SK-N-SH (cell line): ENCODE measurements at regions not wholly inside any gene's neighbourhood (a gene's known extent, or its start where the extent isn't known, plus 50 kb on each side); places are given as distances from the start of the nearest gene placed in this dataset.

Experiments
- CTCF ChIA-PET: fragments of 300-600, 350-600 bp; formaldehyde crosslinking; extraction: SDS; loops from one replicate; lab custom pipeline; 2021; lab: Yijun Ruan, JAX
- POLR2A ChIA-PET: fragments of 350-600 bp; sonication (Branson Sonifier 250); formaldehyde crosslinking; extraction: SDS; loops from one replicate; lab custom pipeline; 2020; ENCODE audit warnings: antibody characterized with exemption, inconsistent platforms; lab: Yijun Ruan, JAX
- DNase-seq: peaks from one replicate; pipeline ENCODE4 v3.0.0; 2012
- H2AFZ ChIP-seq: fragments of 200-600 bp; sonication (generic); 2 replicates; pipeline ENCODE4 v1.8.1; 2016; ENCODE audit warnings: antibody characterized with exemption, mild to moderate bottlenecking, low read depth
- H3F3A ChIP-seq: fragments of 200-600 bp; sonication (generic); replicated peaks from 2 replicates; pipeline ENCODE3; 2016; ENCODE audit warnings: antibody characterized with exemption, mild to moderate bottlenecking; ENCODE audit not compliant: insufficient read depth
- H3K27ac ChIP-seq, 2 experiments: fragments of 200-500 bp in 1 of 2; fragments of 200-600 bp in 1 of 2; sonication (Bioruptor generic) in 1 of 2; sonication (generic), shearing (Covaris generic) in 1 of 2; 2 replicates each; pipeline versions ENCODE4 v1.5.1 to v1.6.1; 2014 to 2016; ENCODE audit warnings: low read depth in 2 of 2, inconsistent platforms in 1 of 2, low read length in 1 of 2, mild to moderate bottlenecking in 1 of 2, mixed read lengths in 1 of 2
- H3K27me3 ChIP-seq: fragments of 200-600 bp; sonication (generic), shearing (Covaris generic); 2 replicates; pipeline ENCODE4 v1.6.1; 2016; ENCODE audit warnings: mixed run types; ENCODE audit not compliant: insufficient read depth
- H3K36me3 ChIP-seq, 2 experiments: fragments of 200-500 bp in 1 of 2; fragments of 200-600 bp in 1 of 2; sonication (Bioruptor generic) in 1 of 2; sonication (generic) in 1 of 2; replicated peaks in 1 of 2; 2 replicates each; pipeline versions ENCODE3 to v1.5.1; 2014 to 2016; ENCODE audit warnings: low read length in 1 of 2, mild to moderate bottlenecking in 1 of 2; ENCODE audit not compliant: insufficient read depth in 2 of 2, control insufficient read depth in 1 of 2
- H3K4me1 ChIP-seq, 2 experiments: fragments of 200-500 bp in 1 of 2; fragments of 200-600 bp in 1 of 2; sonication (Bioruptor generic) in 1 of 2; sonication (generic), shearing (Covaris generic) in 1 of 2; 2 replicates each; pipeline versions ENCODE4 v1.5.1 to v1.6.1; 2014 to 2016; ENCODE audit warnings: low read depth in 1 of 2, low read length in 1 of 2, mixed run types in 1 of 2; ENCODE audit not compliant: insufficient read depth in 2 of 2, control insufficient read depth in 1 of 2
- H3K4me2 ChIP-seq: fragments of 200-600 bp; sonication (generic), shearing (Covaris generic); 2 replicates; pipeline ENCODE4 v1.6.1; 2017; ENCODE audit warnings: mixed run types
- H3K4me3 ChIP-seq, 2 experiments: fragments of 200-500 bp in 1 of 2; fragments of 200-600 bp in 1 of 2; sonication (Bioruptor generic) in 1 of 2; sonication (generic), shearing (Covaris generic) in 1 of 2; 2 replicates each; pipeline versions ENCODE4 v1.5.1 to v1.8.1; 2014 to 2016; ENCODE audit warnings: low read depth in 2 of 2, inconsistent platforms in 1 of 2, low read length in 1 of 2, mild to moderate bottlenecking in 1 of 2, mixed read lengths in 1 of 2, moderate library complexity in 1 of 2
- H3K79me2 ChIP-seq: fragments of 200-600 bp; sonication (generic); 2 replicates; pipeline ENCODE4 v1.8.1; 2017; ENCODE audit warnings: mild to moderate bottlenecking; ENCODE audit not compliant: insufficient read depth
- H3K9ac ChIP-seq: fragments of 200-600 bp; sonication (generic); 2 replicates; pipeline ENCODE4 v1.6.1; 2017; ENCODE audit warnings: mixed run types
- H3K9me2 ChIP-seq: fragments of 200-600 bp; sonication (generic); 2 replicates; pipeline ENCODE4 v1.6.1; 2017; ENCODE audit warnings: mixed run types
- H3K9me3 ChIP-seq: fragments of 200-600 bp; sonication (generic); 2 replicates; pipeline ENCODE4 v1.6.1; 2017; ENCODE audit warnings: mixed run types, mild to moderate bottlenecking, moderate library complexity
- H4K20me1 ChIP-seq: fragments of 200-600 bp; sonication (generic); 2 replicates; pipeline ENCODE4 v1.6.1; 2017; ENCODE audit warnings: mild to moderate bottlenecking, mixed run types; ENCODE audit not compliant: insufficient read depth
- CHD2 ChIP-seq: fragments of 150-350 bp; IDR thresholded peaks from 2 replicates; pipeline ENCODE4 v1.6.1; 2018; ENCODE audit warnings: low read length; ENCODE audit not compliant: partially characterized antibody
- CTCF ChIP-seq: fragments of 200-600 bp; sonication (generic); IDR thresholded peaks from 2 replicates; pipeline ENCODE4 v1.6.1; 2017; ENCODE audit warnings: antibody characterized with exemption, mild to moderate bottlenecking, moderate library complexity
- EP300 ChIP-seq, 2 experiments: IDR thresholded peaks; 2 replicates each; pipeline versions ENCODE4 v1.4.0 to v1.6.1; 2012; ENCODE audit warnings: borderline replicate concordance in 1 of 2, low read depth in 1 of 2, low read length in 1 of 2
- EZH2phosphoT487 ChIP-seq: fragments of 200-600 bp; sonication (generic); IDR thresholded peaks from 2 replicates; pipeline ENCODE4 v1.6.1; 2017; ENCODE audit warnings: low read depth, mixed run types, mild to moderate bottlenecking, antibody characterized with exemption, moderate library complexity, borderline replicate concordance
- FOSL2 ChIP-seq: IDR thresholded peaks from 2 replicates; pipeline ENCODE4 v1.4.0; 2012; ENCODE audit warnings: low read depth, mild to moderate bottlenecking, moderate library complexity, borderline replicate concordance
- FOXM1 ChIP-seq: IDR thresholded peaks from 2 replicates; pipeline ENCODE4 v1.4.0; 2012; ENCODE audit warnings: low read depth, mild to moderate bottlenecking
- MAX ChIP-seq: IDR thresholded peaks from 2 replicates; pipeline ENCODE4 v1.4.0; 2012; ENCODE audit warnings: low read depth
- MEF2A ChIP-seq: IDR thresholded peaks from 2 replicates; pipeline ENCODE4 v1.4.0; 2012; ENCODE audit warnings: low read depth, borderline replicate concordance
- MXI1 ChIP-seq: IDR thresholded peaks from 2 replicates; pipeline ENCODE4 v1.6.1; 2012; ENCODE audit warnings: mild to moderate bottlenecking, low read depth, low read length, improper control_type of control experiment
- POLR2AphosphoS5 ChIP-seq: IDR thresholded peaks from 2 replicates; pipeline ENCODE4 v1.6.1; 2012; ENCODE audit warnings: low read depth, low read length
- RFX5 ChIP-seq: IDR thresholded peaks from 2 replicates; pipeline ENCODE4 v1.6.1; 2012; ENCODE audit warnings: mild to moderate bottlenecking, improper control_type of control experiment, low read length
- SIN3A ChIP-seq: IDR thresholded peaks from 2 replicates; pipeline ENCODE4 v1.6.1; 2012; ENCODE audit warnings: low read depth, mild to moderate bottlenecking, low read length, moderate library complexity, borderline replicate concordance
- TCF12 ChIP-seq: IDR thresholded peaks from 2 replicates; pipeline ENCODE4 v1.4.0; 2012
- USF1 ChIP-seq: IDR thresholded peaks from 2 replicates; pipeline ENCODE4 v1.4.0; 2012; ENCODE audit warnings: low read depth, borderline replicate concordance
- YY1 ChIP-seq: IDR thresholded peaks from 2 replicates; pipeline ENCODE4 v1.4.0; 2012; ENCODE audit warnings: low read depth, mild to moderate bottlenecking
- WGBS: methylation state at CpG from one replicate; pipeline ENCODE4 v1.1.6; 2017; ENCODE audit warnings: low lambda C conversion rate; 5-methylcytosine and 5-hydroxymethylcytosine counted together

- Histone ChIP-seq H2AFZ (no peak overlapping the region), H3K4me3 (no peak overlapping the region)
- POLR2A ChIA-PET = no interaction called here
These were observed 103.1 kb upstream of the SOX13 start for GRCh38 chr1:203969846-203970245.

GRCh38 chr1:203985044-203985443 lies 87.9 kb upstream of the SOX13 start:
- no peaks in the 10 kb centered on the region for H3K9me3 ChIP-seq
- CTCF ChIA-PET = no interaction called here
- H3K4me3 ChIP-seq = no peak overlapping the region
- POLR2A ChIA-PET = no interaction called here
- H3K36me3 ChIP-seq = no peaks in the 10 kb centered on the region
- H3K4me2 ChIP-seq = no peak overlapping the region
- no peaks in the 10 kb centered on the region for H4K20me1 ChIP-seq
- no peak for DNase-seq
- H2AFZ ChIP-seq = no peak overlapping the region
- no peak for TF ChIP-seq CHD2
- no peak for TF ChIP-seq EP300 (IDR thresholded peaks at IDR 0.05; ENCODE audit: borderline replicate concordance in 1 of 2, low read depth in 1 of 2, low read length in 1 of 2)
- no peak for TF ChIP-seq MEF2A
- TF ChIP-seq POLR2AphosphoS5 = no peak
- TF ChIP-seq FOXM1 = no peak
- no peak for TF ChIP-seq FOSL2
- TF ChIP-seq MXI1 = no peak
- TF ChIP-seq RFX5 = no peak
- TF ChIP-seq TCF12 = no peak
- TF ChIP-seq CTCF = no peak
- TF ChIP-seq EZH2phosphoT487 = no peak
- TF ChIP-seq, all 33 proteins: peak for 0
- 0 out of 4 replicates have a peak, but pooled peaks cover 0 to 4% of the 10 kb centered on the region in 2 experiments for H3K4me1 ChIP-seq
- no peak overlapping the region for H3K27ac ChIP-seq
- no peak overlapping the region for H3K9ac ChIP-seq
- no peaks in the 10 kb centered on the region for H3K79me2 ChIP-seq
- no peaks in the 10 kb centered on the region for H3F3A ChIP-seq
- no peaks in the 10 kb centered on the region for H3K9me2 ChIP-seq
- H3K27me3 ChIP-seq = no peaks in the 10 kb centered on the region; the same call in 1 of the 2 replicates

More at GRCh38 chr1:203969846-203970245, 103.1 kb upstream of the SOX13 start:
- no peak for TF ChIP-seq SIN3A
- no peak for TF ChIP-seq RFX5
- no peak for TF ChIP-seq USF1
- no peak for TF ChIP-seq MAX
- no peak for TF ChIP-seq YY1
- H3F3A ChIP-seq = no peaks in the 10 kb centered on the region
- H3K9ac ChIP-seq = no peak overlapping the region
- no peaks in the 10 kb centered on the region for H3K4me1 ChIP-seq
- no peak overlapping the region for H3K4me2 ChIP-seq
- no peaks in the 10 kb centered on the region for H3K79me2 ChIP-seq
- H3K36me3 ChIP-seq = peaks cover 0 to 5% of the 10 kb centered on the region in 2 experiments
- H3K9me2 ChIP-seq = no peaks in the 10 kb centered on the region
- peaks cover 10% of the 10 kb centered on the region for H3K9me3 ChIP-seq
- 66% methylated on average over 3 of the region's 3 CpGs for WGBS
- CTCF ChIA-PET = no interaction called here
- no peak overlapping the region for H3K27ac ChIP-seq
- no peaks in the 10 kb centered on the region for H3K27me3 ChIP-seq
- H4K20me1 ChIP-seq = no peaks in the 10 kb centered on the region
- DNase-seq = no peak
